ENCODE measurements at regions not wholly inside any gene's neighbourhood (a gene's known extent, or its start where the extent isn't known, plus 50 kb on each side); places are given as distances from the start of the nearest gene placed in this dataset.

- WGBS (ENCODE audit: insufficient coverage, low coverage, missing lambda C conversion rate): 41% methylated on average over 10 of the region's 10 CpGs
- no peak for TF ChIP-seq BRCA1 (IDR thresholded peaks at IDR 0.05)
- no peak for TF ChIP-seq BRCA1 (CRISPR knock-in tag; IDR thresholded peaks at IDR 0.05)
- TF ChIP-seq IRF9 (tag; IDR thresholded peaks at IDR 0.05): no peak
- peak; percentile 78 for TF ChIP-seq MEIS2 (IDR thresholded peaks at IDR 0.05; ENCODE audit: partially characterized antibody)
- TF ChIP-seq NFIX (CRISPR knock-in tag; IDR thresholded peaks at IDR 0.05; ENCODE audit: low read depth): no peak
- no peak for TF ChIP-seq NEUROD1 (IDR thresholded peaks at IDR 0.05; ENCODE audit: borderline replicate concordance, low read depth, low read length, partially characterized antibody)
- TF ChIP-seq HMG20A (CRISPR knock-in tag; conservative IDR thresholded peaks at IDR 0.05): no peak
- TF ChIP-seq ZNF146 (CRISPR knock-in tag; IDR thresholded peaks at IDR 0.05; ENCODE audit: unreplicated experiment): no peak
- TF ChIP-seq RAD51 (IDR thresholded peaks at IDR 0.05; ENCODE audit: borderline replicate concordance, low read depth): no peak
- TF ChIP-seq COPS2 (conservative IDR thresholded peaks at IDR 0.05): no peak
- peak; percentile 52 for TF ChIP-seq TCF3 (CRISPR knock-in tag; IDR thresholded peaks at IDR 0.05)
- TF ChIP-seq TSC22D4 (tag; IDR thresholded peaks at IDR 0.05): no peak
- no peak for TF ChIP-seq BACH1 (tag; IDR thresholded peaks at IDR 0.05)
- TF ChIP-seq EWSR1 (IDR thresholded peaks at IDR 0.05; ENCODE audit: borderline replicate concordance, low read depth, partially characterized antibody): no peak
- no peak for TF ChIP-seq TFE3 (CRISPR knock-in tag; IDR thresholded peaks at IDR 0.05)
- TF ChIP-seq ZNF830 (CRISPR knock-in tag; IDR thresholded peaks at IDR 0.05): no peak
- TF ChIP-seq PHB (CRISPR knock-in tag; IDR thresholded peaks at IDR 0.05): no peak
- no peak for TF ChIP-seq TRIM25 (IDR thresholded peaks at IDR 0.05; ENCODE audit: borderline replicate concordance)
- TF ChIP-seq IRF2 (CRISPR knock-in tag; IDR thresholded peaks at IDR 0.05): no peak
Measured at GRCh38 chr5:124599028-124599973, 147.1 kb downstream of the ZNF608 start.

More at GRCh38 chr5:124599028-124599973, 147.1 kb downstream of the ZNF608 start:
- H3K27me3 ChIP-seq (ENCODE audit: control insufficient read depth in 2 of 2, insufficient read depth in 2 of 2, low read length in 2 of 2): no peaks in the 10 kb centered on the region
- no peak overlapping the region for H3K4me2 ChIP-seq (ENCODE audit: insufficient read depth, low read length)
- peak in 1 of 4 experiments; percentile 18 for DNase-seq (ENCODE audit: extremely low read depth in 1 of 4, low spot score in 3 of 4)
- no peak overlapping the region for H3K9ac ChIP-seq (ENCODE audit: insufficient read depth in 1 of 2, low read depth in 2 of 2, low read length in 2 of 2)
- POLR2A ChIA-PET: interaction anchor here (0.6 to 1.2 kb wide), 2 partner anchors 23 to 37 kb away, joined by 3 to 4 read pairs; no protein-coding TSS in a partner anchor
- H3K27ac ChIP-seq (ENCODE audit: extremely low read depth, low read depth, low read length): no peak overlapping the region
- H2AFZ ChIP-seq (ENCODE audit: low read depth, low read length): peak overlapping the region; percentile 38
- H3K79me2 ChIP-seq (ENCODE audit: control insufficient read depth, insufficient read depth, low read length): no peaks in the 10 kb centered on the region
- CTCF ChIA-PET (ENCODE audit: low intra/inter-chr PET ratio): no interaction called here
- peak; percentile 66 for ATAC-seq
- H3K36me3 ChIP-seq (ENCODE audit: control insufficient read depth, insufficient read depth, low read length): no peaks in the 10 kb centered on the region
- no peaks in the 10 kb centered on the region for H3K9me1 ChIP-seq (ENCODE audit: control insufficient read depth, insufficient read depth, low read length)
- no peaks in the 10 kb centered on the region for H4K20me1 ChIP-seq (replicated peaks; ENCODE audit: control insufficient read depth, insufficient read depth, low read length)
- FAIRE-seq: peak; percentile 40
- H3K9me3 ChIP-seq (replicated peaks; ENCODE audit: control insufficient read depth, insufficient read depth, low read depth, low read length): no peaks in the 10 kb centered on the region
- H3K4me1 ChIP-seq (replicated peaks in 1 of 2; ENCODE audit: control insufficient read depth in 2 of 2, insufficient read depth in 2 of 2, low read length in 2 of 2): peaks cover 0 to 10% of the 10 kb centered on the region in 2 experiments; a peak in 2 of 5 replicates
- in situ Hi-C loops (cut with MboI) (no loop called here), intact Hi-C loops (cut with micrococcal nuclease) (no loop called here)
- BruUV-seq (replicated peaks): no TSS peak
- no peak overlapping the region for H3K4me3 ChIP-seq

All from K562 (cell line).